ENCODE measurements at regions not wholly inside any gene's neighbourhood (a gene's known extent, or its start where the extent isn't known, plus 50 kb on each side); places are given as distances from the start of the nearest gene placed in this dataset.

DNA sequence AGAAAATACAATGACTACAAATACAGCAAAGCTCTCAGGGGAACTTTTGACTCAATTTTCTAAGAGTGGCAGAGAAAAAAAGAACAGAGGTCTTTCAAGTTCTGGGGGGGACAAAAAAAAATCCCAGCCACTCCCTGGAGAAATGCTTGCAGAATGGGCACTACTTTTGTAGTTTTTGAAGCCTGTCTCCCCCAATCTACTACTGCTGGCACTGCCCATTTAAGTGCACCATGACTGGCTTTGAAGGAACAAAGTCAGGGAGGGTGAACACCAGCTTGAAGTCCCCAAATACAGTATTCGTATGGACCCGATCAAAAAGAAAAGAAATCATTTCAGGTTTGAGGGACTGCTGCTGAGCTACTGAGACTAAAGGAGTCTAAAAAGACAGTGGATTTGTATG is 1824.4 kb downstream of the ARAP2 start:
- TF ChIP-seq, protein P1, sequence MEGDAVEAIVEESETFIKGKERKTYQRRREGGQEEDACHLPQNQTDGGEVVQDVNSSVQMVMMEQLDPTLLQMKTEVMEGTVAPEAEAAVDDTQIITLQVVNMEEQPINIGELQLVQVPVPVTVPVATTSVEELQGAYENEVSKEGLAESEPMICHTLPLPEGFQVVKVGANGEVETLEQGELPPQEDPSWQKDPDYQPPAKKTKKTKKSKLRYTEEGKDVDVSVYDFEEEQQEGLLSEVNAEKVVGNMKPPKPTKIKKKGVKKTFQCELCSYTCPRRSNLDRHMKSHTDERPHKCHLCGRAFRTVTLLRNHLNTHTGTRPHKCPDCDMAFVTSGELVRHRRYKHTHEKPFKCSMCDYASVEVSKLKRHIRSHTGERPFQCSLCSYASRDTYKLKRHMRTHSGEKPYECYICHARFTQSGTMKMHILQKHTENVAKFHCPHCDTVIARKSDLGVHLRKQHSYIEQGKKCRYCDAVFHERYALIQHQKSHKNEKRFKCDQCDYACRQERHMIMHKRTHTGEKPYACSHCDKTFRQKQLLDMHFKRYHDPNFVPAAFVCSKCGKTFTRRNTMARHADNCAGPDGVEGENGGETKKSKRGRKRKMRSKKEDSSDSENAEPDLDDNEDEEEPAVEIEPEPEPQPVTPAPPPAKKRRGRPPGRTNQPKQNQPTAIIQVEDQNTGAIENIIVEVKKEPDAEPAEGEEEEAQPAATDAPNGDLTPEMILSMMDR (conservative IDR thresholded peaks at IDR 0.05; ENCODE audit: low read length), result no peak
- no peak for TF ChIP-seq EZH2phosphoT487 (IDR thresholded peaks at IDR 0.05; ENCODE audit: borderline replicate concordance)

Measured in Loucy (cell line).